ENCODE measurements at regions not wholly inside any gene's neighbourhood (a gene's known extent, or its start where the extent isn't known, plus 50 kb on each side); places are given as distances from the start of the nearest gene placed in this dataset.

DNA sequence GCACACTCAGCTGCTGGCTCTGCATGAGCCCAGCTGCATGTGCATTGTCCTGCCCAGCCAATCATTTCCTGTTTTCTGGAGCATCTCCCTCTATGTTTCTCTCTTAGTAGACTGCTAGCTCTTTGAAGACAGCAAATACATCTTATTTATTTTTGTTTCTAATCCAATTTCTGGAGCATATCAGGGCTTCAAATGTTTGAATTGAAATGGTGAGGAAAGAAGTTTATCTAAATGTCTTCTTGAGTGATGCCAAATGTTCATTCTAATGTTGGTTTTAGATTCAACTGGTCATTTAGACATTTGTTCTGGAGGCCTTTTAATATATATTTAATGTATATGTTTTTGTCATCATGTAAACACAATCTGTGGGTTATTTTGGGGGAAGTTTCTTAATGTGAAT lies 141.9 kb downstream of the DNAJB9 start:
- no peak for DNase-seq

DNA sequence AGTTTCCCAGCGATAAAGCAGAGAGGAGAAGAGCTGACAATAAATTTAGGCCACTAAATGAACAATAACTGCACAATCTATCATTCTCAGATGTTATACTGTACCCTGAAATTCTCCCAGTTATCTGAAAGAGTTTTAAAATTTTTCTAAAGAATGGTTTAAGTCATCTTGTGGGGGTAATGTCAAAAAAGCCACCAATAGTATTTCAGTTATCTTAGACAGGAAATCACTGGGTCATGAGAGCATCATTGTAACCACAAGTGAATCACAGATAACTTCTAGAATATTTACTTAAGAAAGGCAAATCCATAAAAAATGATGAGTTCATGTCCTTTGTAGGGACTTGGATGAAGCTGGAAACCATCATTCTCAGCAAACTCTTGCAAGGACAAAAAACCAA lies 147.1 kb downstream of the DNAJB9 start:
- DNase-seq = no peak

- no peak for DNase-seq
Observed at GRCh38 chr7:108717781-108718180, 148.1 kb downstream of the DNAJB9 start.

DNA sequence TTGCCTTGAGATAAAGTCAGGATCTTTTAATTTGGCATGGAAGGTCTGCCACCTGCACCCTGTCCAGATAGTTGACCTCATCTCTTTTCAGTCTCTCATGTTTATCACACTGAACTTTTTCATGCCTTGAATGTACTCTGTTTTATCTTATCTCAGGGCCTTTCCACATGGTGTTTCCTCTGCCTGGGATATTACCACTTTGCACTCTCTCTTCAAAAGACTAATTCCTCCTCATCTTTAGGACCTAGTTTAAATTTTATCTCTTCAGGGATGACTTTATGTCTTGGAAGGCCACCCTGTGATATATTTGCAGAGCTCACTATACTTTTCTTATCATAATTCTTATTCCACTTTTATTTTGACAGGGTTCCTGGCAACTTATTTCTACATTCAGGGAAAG lies 150.0 kb downstream of the DNAJB9 start:
- DNase-seq = no peak

- DNase-seq = no peak
Observed at GRCh38 chr7:108722561-108722960, 152.9 kb downstream of the DNAJB9 start.

- DNase-seq = no peak
Observed at GRCh38 chr7:108723381-108723814, 153.7 kb downstream of the DNAJB9 start.

GRCh38 chr7:108724251-108725100 lies 154.8 kb downstream of the DNAJB9 start:
- DNase-seq = no peak

GRCh38 chr7:108735814-108736213 lies 166.1 kb downstream of the DNAJB9 start:
- DNase-seq = no peak

DNA sequence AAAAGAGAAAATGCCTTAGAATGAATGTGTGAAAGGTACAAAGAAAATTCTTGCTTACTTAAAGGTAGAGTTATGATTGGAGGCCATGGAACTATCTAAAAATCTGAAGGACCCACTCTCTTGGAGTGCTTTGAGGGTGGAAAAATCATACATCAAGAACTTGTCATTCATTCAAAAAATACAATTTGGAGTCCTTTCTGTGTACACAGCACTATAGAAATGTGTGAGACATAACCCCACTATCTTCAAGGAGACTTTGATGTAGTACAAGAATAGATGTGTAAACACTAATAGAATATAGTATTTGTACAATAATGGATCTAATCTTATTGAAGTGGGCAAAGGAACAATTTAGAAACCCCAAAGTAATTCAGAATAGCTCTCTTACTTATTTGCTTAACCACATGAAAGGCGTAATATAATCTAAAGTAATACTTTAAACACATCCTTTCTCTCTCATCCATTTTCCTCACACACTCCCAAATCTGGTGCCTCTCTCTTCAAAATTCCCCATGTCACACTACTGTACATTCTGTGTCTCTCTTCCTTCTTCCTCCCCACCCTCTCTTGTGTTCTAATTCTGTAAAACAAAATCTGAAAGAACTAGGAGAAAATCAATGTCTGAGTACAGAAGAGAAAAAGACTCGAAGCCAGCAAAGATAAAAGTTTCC lies 166.7 kb downstream of the DNAJB9 start:
- no peak for DNase-seq

- no peak for DNase-seq
Observed at GRCh38 chr7:108770981-108771745, 201.5 kb downstream of the DNAJB9 start.

DNA sequence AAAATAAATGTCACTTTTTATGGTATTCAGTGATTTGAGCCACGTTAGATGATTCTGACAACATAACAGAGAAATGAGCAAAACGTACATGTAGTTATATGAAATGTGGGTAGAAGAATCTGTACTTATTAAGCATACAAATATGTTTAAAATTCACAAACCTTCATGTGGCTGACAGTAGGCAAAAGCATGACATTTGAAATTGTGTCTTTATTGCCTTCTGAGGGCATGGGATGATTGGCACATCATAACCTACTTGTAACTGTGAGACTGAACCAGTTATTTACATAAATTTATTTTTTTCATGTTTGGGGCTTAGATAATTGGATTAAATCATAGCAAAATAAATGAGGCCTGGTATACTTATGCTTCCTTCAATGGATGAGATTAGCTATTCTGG lies 202.2 kb downstream of the DNAJB9 start:
- DNase-seq = no peak

- no peak for DNase-seq
Observed at GRCh38 chr7:108777966-108778365, 208.3 kb downstream of the DNAJB9 start.

DNA sequence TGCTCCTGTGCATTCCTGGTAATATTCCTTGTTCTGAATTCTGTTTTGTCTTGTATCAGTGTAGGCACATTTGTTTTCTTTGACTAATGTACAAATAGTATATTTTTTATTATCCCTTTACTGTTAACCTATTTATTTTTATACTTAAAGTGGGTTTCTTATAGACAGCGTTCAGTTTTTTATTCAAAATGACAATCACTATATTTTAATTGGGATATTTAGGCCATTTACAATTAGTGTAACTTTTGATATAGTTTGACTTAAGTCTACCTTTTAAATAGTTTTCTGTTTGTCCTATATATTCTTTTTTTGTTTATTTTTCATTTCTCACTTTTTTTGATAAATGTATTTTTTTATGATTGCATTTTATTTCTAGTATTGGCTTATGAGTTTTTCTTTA lies 219.8 kb downstream of the DNAJB9 start:
- DNase-seq = no peak

DNA sequence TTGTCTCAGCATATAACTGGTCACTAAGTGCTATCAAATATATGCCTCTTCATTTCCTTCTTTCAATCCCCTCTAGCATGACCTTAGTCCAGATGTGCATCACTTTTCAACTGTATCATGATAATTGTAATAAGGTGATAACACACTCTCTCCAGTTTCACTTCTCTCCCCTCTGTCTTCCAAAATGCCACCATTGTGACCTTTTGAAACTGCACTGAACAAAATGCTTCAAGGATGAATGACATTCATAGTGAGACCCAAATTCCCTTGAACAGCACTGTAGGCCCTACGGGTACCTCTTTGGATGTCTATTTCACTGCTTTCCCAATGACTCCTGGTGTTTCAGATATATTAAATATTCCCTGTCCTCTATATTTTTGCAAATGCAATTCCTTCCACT lies 224.8 kb downstream of the DNAJB9 start:
- no peak for DNase-seq

GRCh38 chr7:108802650-108803049 lies 233.0 kb downstream of the DNAJB9 start:
- no peak for DNase-seq

DNA sequence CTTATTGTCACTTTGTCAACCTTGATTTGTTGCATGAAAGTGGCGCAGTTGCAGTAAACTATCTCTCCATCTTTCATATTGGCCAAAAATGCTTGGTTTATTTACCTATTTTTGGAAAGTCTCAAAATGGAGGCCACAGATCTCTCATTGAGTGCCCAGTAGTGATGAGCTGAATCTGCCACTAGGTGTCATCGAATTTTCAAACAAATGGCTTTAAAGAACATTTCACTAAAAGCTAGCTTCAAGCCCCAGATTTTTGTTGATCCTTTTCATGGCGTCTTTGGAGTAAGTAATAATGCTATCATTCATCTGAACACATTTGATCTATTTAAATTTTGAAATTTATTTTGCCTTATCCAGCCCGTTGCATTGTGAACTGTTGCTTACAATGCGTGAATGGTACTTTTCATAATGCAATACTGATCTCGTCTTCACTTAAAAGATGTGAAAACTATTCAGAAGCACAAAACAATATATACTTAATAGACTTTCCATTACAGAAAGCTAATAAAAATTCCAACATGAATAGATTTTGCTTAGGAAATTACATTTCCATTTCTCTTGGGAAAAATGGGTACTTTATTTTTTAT lies 236.2 kb downstream of the DNAJB9 start:
- DNase-seq = peak; percentile 65 to 66

GRCh38 chr7:108808549-108809266 lies 239.0 kb downstream of the DNAJB9 start:
- DNase-seq = no peak

GRCh38 chr7:108809356-108809755 lies 239.7 kb downstream of the DNAJB9 start:
- DNase-seq = no peak

DNA sequence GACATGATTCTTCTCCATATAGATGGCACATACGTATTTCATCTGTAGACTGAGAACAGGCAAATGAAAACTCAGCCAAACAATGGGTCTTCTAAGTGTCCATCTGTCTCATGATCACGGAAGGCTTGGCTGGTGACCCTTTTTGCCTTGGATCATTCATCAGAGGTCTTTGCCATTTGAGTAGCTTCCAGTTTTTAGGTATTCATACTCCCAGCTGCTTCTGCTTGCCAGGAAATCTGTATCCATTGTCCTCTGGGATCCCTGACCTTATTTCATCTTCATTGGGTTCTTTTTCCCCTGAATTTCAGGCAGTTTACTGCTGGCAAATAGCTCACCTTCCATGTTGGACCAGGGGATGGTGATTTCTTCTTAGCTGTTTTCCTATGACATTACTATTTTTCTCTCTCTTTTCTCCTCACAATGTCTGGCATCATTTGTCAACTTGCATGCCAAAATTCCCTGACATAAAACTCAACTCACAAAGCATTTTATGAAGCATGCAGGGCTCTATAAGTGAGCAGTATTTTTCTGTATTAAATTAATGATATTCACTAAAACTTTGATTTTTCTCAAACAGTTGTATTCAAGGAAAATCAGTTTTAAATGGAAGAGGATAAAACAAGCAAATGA lies 241.2 kb downstream of the DNAJB9 start:
- no peak for DNase-seq

GRCh38 chr7:108813251-108814014 lies 243.8 kb downstream of the DNAJB9 start:
- DNase-seq = no peak

DNA sequence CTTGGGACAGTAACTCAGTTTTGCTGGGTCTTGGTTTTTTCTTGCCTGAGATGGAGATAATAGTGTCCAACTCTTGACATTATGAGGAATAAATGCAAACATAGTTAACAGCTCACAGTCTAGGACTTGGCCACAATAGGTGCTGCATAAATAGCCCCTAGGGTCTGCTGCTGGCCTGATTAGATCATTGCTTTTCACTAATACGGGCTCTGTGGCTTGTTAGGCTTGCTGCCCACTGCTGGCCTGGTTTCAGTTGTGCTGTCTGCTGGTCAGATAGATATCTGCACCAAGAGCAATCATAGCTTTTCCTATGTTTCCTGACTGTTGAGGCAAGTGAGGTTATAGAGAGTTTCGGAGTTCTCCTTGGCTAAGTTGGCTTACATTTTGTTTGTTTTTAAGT lies 246.1 kb downstream of the DNAJB9 start:
- no peak for DNase-seq
